Ovary (tissue), 7 donors: ENCODE measurements at regions not wholly inside any gene's neighbourhood (a gene's known extent, or its start where the extent isn't known, plus 50 kb on each side); places are given as distances from the start of the nearest gene placed in this dataset.

Experiments
- DNase-seq, 5 donors: peaks; one replicate each; pipeline ENCODE4 v3.0.0-alpha.2; 2019 to 2020
- H3K27ac ChIP-seq, 2 donors: fragments of 200-600 bp; one replicate each; pipeline versions ENCODE4 v1.5.1 to v1.8.0; 2019 to 2022
- H3K27me3 ChIP-seq: fragments of 200-600 bp; one replicate; pipeline ENCODE4 v1.8.0; 2022
- H3K36me3 ChIP-seq: fragments of 200-600 bp; sonication (generic); one replicate; pipeline ENCODE4 v1.5.1; 2019
- H3K4me1 ChIP-seq: one replicate; pipeline ENCODE4 v1.8.1; 2013; ENCODE audit warnings: mild to moderate bottlenecking, moderate library complexity; ENCODE audit not compliant: insufficient read depth
- H3K4me3 ChIP-seq: fragments of 200-600 bp; sonication (generic); one replicate; pipeline ENCODE4 v1.5.1; 2017
- H3K9me3 ChIP-seq, 2 donors: fragments of 200-600 bp in 1 of 2; sonication (generic) in 1 of 2; one replicate each; pipeline versions ENCODE4 v1.5.1 to v1.8.1; 2013 to 2019; ENCODE audit warnings: mild to moderate bottlenecking in 1 of 2, moderate library complexity in 1 of 2
- CTCF ChIP-seq, 3 donors: fragments of 450-650 bp in 2 of 3; fragments of 200-600 bp in 1 of 3; IDR thresholded peaks; one replicate each; pipeline versions ENCODE4 v1.5.1 to v1.8.0; 2016 to 2022; ENCODE audit warnings: antibody characterized with exemption in 3 of 3, mild to moderate bottlenecking in 1 of 3
- EP300 ChIP-seq: sonication (generic); formaldehyde crosslinking; IDR thresholded peaks from one replicate; pipeline ENCODE4 v1.6.1; 2017; ENCODE audit warnings: antibody characterized with exemption
- POLR2A ChIP-seq: fragments of 450-650 bp; IDR thresholded peaks from one replicate; pipeline ENCODE4 v1.6.1; 2017; ENCODE audit warnings: antibody characterized with exemption, mild to moderate bottlenecking, moderate library complexity
- WGBS, 3 donors: extraction: QIAGEN DNeasy Blood & Tissue Kit in 1 of 3; methylation state at CpG; one replicate each; pipeline versions ENCODE4 v1.1.5 to v1.1.7; 2013 to 2017; 5-methylcytosine and 5-hydroxymethylcytosine counted together
- intact Hi-C, 4 donors: fragments of 100-400 bp; cut with DNase I; formaldehyde crosslinking; loops; one replicate each; pipeline versions ENCODE4 v1.11.0 to v1.15.1; 2022 to 2023
- donor health status: DM: no; HTN: no; CAD: no; lungs with moderate emphysema.
- donor health status: DM: no; HTN: no; CAD: no.
- donor health status: Bipolar disorder and iron deficiency.
- donor health status: DM: no; HTN: no; CAD: no.
- donor health status: DM: yes; HTN: yes; CAD: no.

GRCh38 chr20:20955892-20956291 is 150.3 kb downstream of the LINC00237 start:
- Histone ChIP-seq H3K36me3 (no peaks in the 10 kb centered on the region), H3K4me1 (no peaks in the 10 kb centered on the region), H3K4me3 (no peak overlapping the region), H3K27me3 (no peaks in the 10 kb centered on the region), H3K9me3 (no peaks in the 10 kb centered on the region), H3K27ac (no peak overlapping the region)
- 38 to 57% (median 42%) methylated on average over 4 of the region's 4 CpGs for WGBS, 3 donors
- DNase-seq: no peak
- intact Hi-C loops: no loop called here
- TF ChIP-seq EP300: no peak
- no peak for TF ChIP-seq CTCF (IDR thresholded peaks at IDR 0.05)
- no peak for TF ChIP-seq POLR2A

- H3K27ac ChIP-seq: no peak overlapping the region
- WGBS, 3 donors: 48 to 68% (median 52%) methylated on average over 11 of the region's 11 CpGs
- no peaks in the 10 kb centered on the region for H3K4me1 ChIP-seq
- TF ChIP-seq EP300 (no peak), CTCF (IDR thresholded peaks at IDR 0.05) (no peak), POLR2A (no peak)
- H3K36me3 ChIP-seq: no peaks in the 10 kb centered on the region
- no peak overlapping the region for H3K4me3 ChIP-seq
- H3K9me3 ChIP-seq: no peaks in the 10 kb centered on the region
- DNase-seq: no peak
- intact Hi-C loops: no loop called here
- no peaks in the 10 kb centered on the region for H3K27me3 ChIP-seq
Observed at GRCh38 chr20:20953738-20954618, 152.2 kb downstream of the LINC00237 start.

GRCh38 chr20:20950620-20951019 is 155.5 kb downstream of the LINC00237 start:
- Histone ChIP-seq H3K4me1 (no peaks in the 10 kb centered on the region), H3K36me3 (no peaks in the 10 kb centered on the region), H3K9me3 (no peaks in the 10 kb centered on the region), H3K4me3 (no peak overlapping the region), H3K27ac (no peak overlapping the region), H3K27me3 (no peaks in the 10 kb centered on the region)
- DNase-seq: no peak
- intact Hi-C loops: no loop called here
- WGBS, 3 donors: 63 to 75% (median 70%) methylated on average over 2 of the region's 2 CpGs
- no peak for TF ChIP-seq CTCF (IDR thresholded peaks at IDR 0.05)
- no peak for TF ChIP-seq EP300
- no peak for TF ChIP-seq POLR2A

- Histone ChIP-seq H3K36me3 (no peaks in the 10 kb centered on the region), H3K4me1 (no peaks in the 10 kb centered on the region), H3K9me3 (no peaks in the 10 kb centered on the region), H3K27me3 (no peaks in the 10 kb centered on the region), H3K4me3 (no peak overlapping the region), H3K27ac (no peak overlapping the region)
- TF ChIP-seq POLR2A (no peak), CTCF (IDR thresholded peaks at IDR 0.05) (no peak), EP300 (no peak)
- WGBS, 3 donors: 74 to 79% (median 79%) methylated on average over 3 of the region's 3 CpGs
- intact Hi-C loops: no loop called here
- DNase-seq: no peak
Observed at GRCh38 chr20:20946122-20946759, 159.9 kb downstream of the LINC00237 start.
